Effector memory CD8-positive, alpha-beta T cell (primary cell): ENCODE measurements at regions not wholly inside any gene's neighbourhood (a gene's known extent, or its start where the extent isn't known, plus 50 kb on each side); places are given as distances from the start of the nearest gene placed in this dataset.
"Not testable (repeated sequence)": the region's sequence is repeated elsewhere in the genome, so short reads cannot be mapped to it uniquely, and the experiment has no call there.

Experiments
- ATAC-seq: fragments of 150-1000 bp; cut with Tn5 transposase; replicated peaks from 2 replicates; pipeline ENCODE4 v1.10.0; 2021; ENCODE audit warnings: mild to moderate bottlenecking, moderate library complexity
- DNase-seq, 3 experiments: peaks; one replicate each; pipeline ENCODE4 v3.0.0; 2021
- H3K27ac Mint-ChIP-seq, 2 donors: one replicate each; pipeline ENCODE4 v1.8.0; 2022; ENCODE audit warnings: mild to moderate bottlenecking in 2 of 2, mixed read lengths in 2 of 2, moderate library complexity in 2 of 2
- H3K27me3 Mint-ChIP-seq, 2 donors: one replicate each; pipeline ENCODE4 v1.8.0; 2022; ENCODE audit warnings: mixed read lengths in 2 of 2
- H3K36me3 Mint-ChIP-seq: one replicate; pipeline ENCODE4 v1.8.0; 2022; ENCODE audit warnings: mild to moderate bottlenecking, moderate library complexity, mixed read lengths; ENCODE audit not compliant: insufficient read depth
- H3K4me1 Mint-ChIP-seq, 2 donors: one replicate each; pipeline ENCODE4 v1.8.0; 2022; ENCODE audit warnings: low read depth in 2 of 2, mixed read lengths in 2 of 2
- H3K4me3 Mint-ChIP-seq, 2 donors: one replicate each; pipeline ENCODE4 v1.8.0; 2022; ENCODE audit warnings: mild to moderate bottlenecking in 2 of 2, mixed read lengths in 2 of 2, moderate library complexity in 2 of 2
- H3K9me3 Mint-ChIP-seq, 2 donors: one replicate each; pipeline ENCODE4 v1.8.0; 2022; ENCODE audit warnings: mixed read lengths in 2 of 2

DNA sequence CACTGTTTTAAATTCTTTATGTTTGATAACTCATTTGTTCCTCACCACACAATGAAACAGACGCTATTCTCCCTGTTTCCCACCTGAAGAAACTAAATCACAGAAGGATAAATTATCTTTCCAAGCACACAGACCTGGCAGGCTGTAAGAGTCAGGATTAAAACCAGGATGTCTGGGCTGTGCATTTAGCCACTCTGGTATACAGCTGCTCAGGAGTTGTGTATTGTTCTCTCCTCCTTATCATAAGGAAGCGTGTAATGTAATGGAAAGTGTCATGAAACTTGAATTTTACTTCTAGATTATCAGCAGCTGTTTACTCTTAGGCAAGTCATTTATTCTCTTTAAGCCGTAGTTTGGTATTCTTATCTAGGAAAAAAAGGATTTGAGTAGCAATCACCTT lies 154.8 kb upstream of the LRIG3 start:
- ATAC-seq, result no peak
- no peak overlapping the region for H3K27ac Mint-ChIP-seq
- no peak overlapping the region for H3K4me3 Mint-ChIP-seq
- H3K9me3 Mint-ChIP-seq, result peaks cover 2 to 5% of the 10 kb centered on the region in 2 donors
- H3K4me1 Mint-ChIP-seq, result no peaks in the 10 kb centered on the region
- H3K36me3 Mint-ChIP-seq, result no peaks in the 10 kb centered on the region
- DNase-seq, result no peak
- no peaks in the 10 kb centered on the region for H3K27me3 Mint-ChIP-seq

DNA sequence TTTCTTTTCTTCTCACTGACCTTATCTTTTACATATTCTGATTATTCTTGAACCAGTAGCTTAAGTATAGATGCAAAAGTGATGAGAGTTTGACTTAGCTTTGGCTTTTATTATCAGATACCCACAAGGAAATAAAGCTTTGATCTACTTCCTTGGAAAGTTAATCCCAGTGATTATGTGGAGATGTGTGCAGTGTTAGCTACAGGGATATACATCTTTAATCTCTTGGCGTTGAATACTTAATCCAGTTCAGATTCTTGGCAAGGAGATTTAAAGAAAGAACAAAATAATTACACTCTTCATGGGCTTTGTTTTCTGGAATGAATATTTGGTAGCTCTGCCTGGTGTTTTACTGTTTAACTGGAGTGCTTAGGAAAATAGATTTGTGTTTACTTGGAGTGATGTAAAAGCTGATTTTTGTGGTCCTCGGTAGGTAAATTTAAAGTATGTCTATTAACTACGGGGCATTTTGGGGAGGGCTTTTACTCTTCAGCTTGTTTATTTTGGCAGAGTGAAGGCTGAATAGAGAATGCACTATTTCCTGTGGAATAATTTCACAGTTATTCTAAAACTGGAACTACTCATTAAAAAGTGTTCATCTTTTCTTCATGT lies 150.1 kb upstream of the LRIG3 start:
- DNase-seq (no peak), ATAC-seq (no peak)
- H3K27me3 Mint-ChIP-seq, result no peaks in the 10 kb centered on the region
- no peaks in the 10 kb centered on the region for H3K36me3 Mint-ChIP-seq
- no peak overlapping the region for H3K4me3 Mint-ChIP-seq
- H3K27ac Mint-ChIP-seq, result no peak overlapping the region
- peaks cover 0 to 6% of the 10 kb centered on the region in 2 donors for H3K9me3 Mint-ChIP-seq
- no peaks in the 10 kb centered on the region for H3K4me1 Mint-ChIP-seq

DNA sequence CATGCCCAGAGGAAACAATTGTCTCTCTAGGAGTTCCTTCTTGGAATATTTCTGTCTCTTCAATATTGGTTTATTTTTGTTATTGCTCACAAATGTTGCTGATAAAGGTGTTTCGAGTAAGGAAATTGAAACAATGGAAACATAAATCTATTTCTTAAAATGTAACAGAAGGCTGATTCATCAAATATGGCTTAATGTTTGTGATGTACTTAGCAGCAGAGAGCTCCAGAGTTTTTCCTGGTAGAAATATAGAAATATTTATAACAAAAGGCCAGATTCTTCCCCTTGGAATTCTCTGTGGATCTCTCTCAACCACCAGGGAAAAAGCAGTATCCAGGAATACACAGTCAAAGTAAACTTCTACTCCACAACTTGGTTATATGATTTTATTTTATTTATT lies 149.2 kb upstream of the LRIG3 start:
- DNase-seq (no peak), ATAC-seq (no peak)
- no peak overlapping the region for H3K27ac Mint-ChIP-seq
- H3K27me3 Mint-ChIP-seq, result no peaks in the 10 kb centered on the region
- no peaks in the 10 kb centered on the region for H3K36me3 Mint-ChIP-seq
- H3K9me3 Mint-ChIP-seq, result peaks cover 0 to 6% of the 10 kb centered on the region in 2 donors
- H3K4me3 Mint-ChIP-seq, result no peak overlapping the region
- no peaks in the 10 kb centered on the region for H3K4me1 Mint-ChIP-seq

DNA sequence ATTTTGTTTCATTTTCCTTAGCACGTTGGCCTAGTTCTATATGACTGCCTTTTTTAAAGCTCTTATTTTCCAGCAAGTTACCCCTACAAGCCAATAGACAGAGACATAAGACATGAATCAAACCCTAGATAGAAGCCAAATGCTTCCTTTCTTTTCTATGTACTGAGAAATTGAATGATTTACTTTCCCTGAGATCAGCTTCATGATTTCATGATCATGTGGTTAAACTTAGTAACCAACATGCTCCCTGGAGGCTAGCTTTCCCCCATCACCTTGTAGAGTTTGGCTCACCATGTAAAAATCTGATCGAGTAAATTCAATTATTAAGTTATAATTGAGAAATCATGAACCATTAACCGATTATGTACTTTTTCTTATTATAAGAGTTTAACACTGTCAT lies 148.1 kb upstream of the LRIG3 start:
- no peak for DNase-seq
- Mint-ChIP-seq H3K4me1 (no peaks in the 10 kb centered on the region), H3K36me3 (no peaks in the 10 kb centered on the region), H3K27ac (no peak overlapping the region), H3K4me3 (no peak overlapping the region), H3K9me3 (peaks cover 0 to 4% of the 10 kb centered on the region in 2 donors), H3K27me3 (no peaks in the 10 kb centered on the region)
- ATAC-seq, result no peak

DNA sequence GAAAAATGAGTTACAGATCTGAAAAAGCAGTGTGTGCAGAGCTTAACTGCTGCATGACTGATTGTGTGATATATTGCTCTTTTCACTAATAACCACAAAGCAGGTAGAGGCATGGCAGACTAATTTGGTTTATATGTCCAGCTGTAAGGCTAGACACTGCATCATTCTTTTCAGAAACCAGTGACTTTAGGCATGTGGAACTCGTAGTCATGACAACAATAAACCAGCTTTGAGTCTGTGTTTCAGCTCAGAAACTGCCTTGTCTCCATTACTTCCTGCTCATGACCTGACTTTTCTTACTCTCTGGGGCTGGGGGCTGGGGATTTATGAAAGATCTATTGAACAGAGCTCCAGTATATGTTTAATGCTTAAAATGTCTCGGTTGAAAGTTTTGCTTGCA lies 146.8 kb upstream of the LRIG3 start:
- Mint-ChIP-seq H3K27ac (no peak overlapping the region), H3K4me1 (no peaks in the 10 kb centered on the region), H3K9me3 (peaks cover 0 to 4% of the 10 kb centered on the region in 2 donors), H3K4me3 (no peak overlapping the region), H3K27me3 (no peaks in the 10 kb centered on the region), H3K36me3 (no peaks in the 10 kb centered on the region)
- ATAC-seq (no peak), DNase-seq (no peak)

DNA sequence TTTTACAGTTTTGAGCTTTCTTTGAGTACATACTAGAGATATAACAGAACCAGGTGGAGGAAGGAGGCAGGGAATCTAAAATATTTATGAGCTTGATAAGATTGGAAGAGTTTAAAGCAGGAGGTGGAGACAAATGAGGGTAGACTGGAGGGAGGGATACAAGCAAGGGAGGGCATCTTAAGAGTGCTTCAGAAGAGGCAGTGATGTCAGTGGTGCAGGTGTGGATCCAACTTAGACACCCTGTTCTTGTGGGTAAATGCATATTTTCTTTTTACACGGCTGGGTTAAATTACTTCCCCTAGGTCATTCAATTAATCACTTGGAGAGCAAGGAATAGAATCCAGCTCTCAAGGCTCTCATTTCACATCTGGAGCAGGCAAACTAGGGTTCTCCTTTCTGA lies 146.1 kb upstream of the LRIG3 start:
- Mint-ChIP-seq H3K36me3 (no peaks in the 10 kb centered on the region), H3K27me3 (no peaks in the 10 kb centered on the region), H3K9me3 (peaks cover 0 to 4% of the 10 kb centered on the region in 2 donors), H3K27ac (no peak overlapping the region), H3K4me1 (no peaks in the 10 kb centered on the region), H3K4me3 (no peak overlapping the region)
- no peak for DNase-seq
- no peak for ATAC-seq

DNA sequence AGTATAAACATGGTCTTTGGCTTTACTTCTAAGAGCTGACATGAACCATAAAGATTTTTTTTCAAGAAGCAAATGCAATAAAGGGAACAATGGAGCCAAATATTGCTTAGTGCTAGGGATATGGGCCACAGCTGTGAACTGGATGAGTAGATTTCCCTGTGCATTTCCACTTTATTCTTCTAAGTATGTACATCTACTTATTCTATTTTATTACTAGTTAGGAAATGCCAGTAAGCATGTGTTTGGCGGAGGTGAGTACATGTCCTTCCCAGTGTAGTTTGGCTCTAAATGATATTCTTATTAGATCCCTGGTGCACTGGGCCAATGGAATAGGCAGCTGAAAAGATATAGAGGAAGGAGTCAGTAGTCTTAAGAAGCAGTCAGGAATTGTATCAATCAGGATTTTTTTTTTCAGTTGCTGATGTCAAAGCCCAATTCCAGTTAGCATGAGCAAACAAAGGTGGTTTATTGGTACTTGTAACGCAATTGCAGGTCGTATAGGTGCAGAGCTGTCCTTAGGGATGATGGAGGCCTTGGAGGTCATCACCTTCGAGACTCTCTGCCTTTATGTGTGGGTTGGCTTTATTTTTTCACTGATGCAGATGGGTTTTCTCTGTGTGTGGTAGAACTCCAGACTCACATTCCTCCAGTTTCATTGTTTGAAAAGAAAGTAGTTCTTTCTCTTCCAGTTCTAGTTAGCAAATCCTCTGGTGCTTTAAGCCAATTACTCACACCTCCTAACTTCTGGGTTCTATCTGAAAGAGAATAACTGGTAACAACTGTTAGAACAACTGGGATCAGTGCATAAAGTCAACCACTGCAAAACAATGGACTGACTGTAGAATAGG lies 139.0 kb upstream of the LRIG3 start:
- H3K4me1 Mint-ChIP-seq, result no peaks in the 10 kb centered on the region
- H3K27me3 Mint-ChIP-seq, result no peaks in the 10 kb centered on the region
- no peaks in the 10 kb centered on the region for H3K36me3 Mint-ChIP-seq
- ATAC-seq, result no peak
- peaks cover 0 to 8% of the 10 kb centered on the region in 2 donors for H3K9me3 Mint-ChIP-seq
- no peak for DNase-seq
- no peak overlapping the region for H3K4me3 Mint-ChIP-seq
- no peak overlapping the region for H3K27ac Mint-ChIP-seq

DNA sequence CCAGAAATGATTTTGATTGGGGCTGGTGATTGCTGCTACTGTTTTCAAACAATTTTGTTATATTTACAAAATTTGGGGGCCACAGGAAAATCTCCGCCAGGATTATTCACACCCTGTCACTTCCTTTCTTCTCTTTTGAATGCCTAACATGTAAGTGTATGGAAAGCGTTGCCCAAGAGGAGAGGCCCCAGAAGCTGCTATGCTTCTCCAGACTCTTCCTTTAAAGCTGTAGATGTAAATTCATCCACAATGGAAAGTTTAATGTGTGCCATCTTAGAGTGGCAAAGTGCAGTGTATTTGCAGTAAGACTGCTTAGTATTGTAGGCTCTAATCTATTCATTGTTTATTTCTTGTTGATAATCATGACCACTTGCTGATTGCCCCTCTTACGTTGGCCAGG lies 136.7 kb upstream of the LRIG3 start:
- ATAC-seq, result no peak
- H3K4me3 Mint-ChIP-seq, result no peak overlapping the region
- no peaks in the 10 kb centered on the region for H3K27me3 Mint-ChIP-seq
- H3K36me3 Mint-ChIP-seq, result no peaks in the 10 kb centered on the region
- H3K9me3 Mint-ChIP-seq, result peaks cover 0 to 8% of the 10 kb centered on the region in 2 donors
- no peak overlapping the region for H3K27ac Mint-ChIP-seq
- DNase-seq, result no peak
- H3K4me1 Mint-ChIP-seq, result no peaks in the 10 kb centered on the region

DNA sequence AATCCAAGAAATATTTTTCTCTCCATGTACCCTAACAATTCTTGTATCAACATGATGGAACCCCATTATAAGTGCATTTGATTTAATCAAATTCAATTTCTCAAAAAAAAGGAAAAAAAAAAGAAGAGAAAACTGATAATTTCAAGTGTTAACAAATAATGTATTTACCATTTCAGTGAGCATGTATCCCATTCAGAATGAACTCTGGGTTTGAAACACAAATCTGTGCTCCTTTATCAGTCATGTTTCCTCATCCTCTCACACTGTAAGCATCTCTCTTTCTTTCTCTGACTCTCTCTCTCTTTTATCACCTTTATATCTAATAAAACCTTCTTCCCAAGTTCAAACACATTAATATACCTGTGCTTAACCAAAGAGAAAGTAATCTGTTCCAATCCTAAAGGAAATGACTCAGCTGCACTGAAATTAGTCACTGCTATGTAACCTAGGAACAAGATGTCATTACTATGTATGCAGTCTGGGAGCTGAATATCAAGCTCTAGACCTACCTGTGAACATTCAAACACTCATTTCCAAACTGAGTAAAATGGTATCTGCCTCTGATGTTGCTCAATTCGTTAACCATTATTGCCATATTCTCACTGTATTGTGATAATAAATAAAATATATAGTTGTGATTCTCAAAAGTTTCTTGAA lies 135.0 kb upstream of the LRIG3 start:
- Mint-ChIP-seq H3K4me3 (no peak overlapping the region), H3K9me3 (peaks cover 1 to 8% of the 10 kb centered on the region in 2 donors), H3K27me3 (no peaks in the 10 kb centered on the region), H3K27ac (no peak overlapping the region), H3K4me1 (no peaks in the 10 kb centered on the region), H3K36me3 (no peaks in the 10 kb centered on the region)
- ATAC-seq, result no peak
- DNase-seq, result no peak

DNA sequence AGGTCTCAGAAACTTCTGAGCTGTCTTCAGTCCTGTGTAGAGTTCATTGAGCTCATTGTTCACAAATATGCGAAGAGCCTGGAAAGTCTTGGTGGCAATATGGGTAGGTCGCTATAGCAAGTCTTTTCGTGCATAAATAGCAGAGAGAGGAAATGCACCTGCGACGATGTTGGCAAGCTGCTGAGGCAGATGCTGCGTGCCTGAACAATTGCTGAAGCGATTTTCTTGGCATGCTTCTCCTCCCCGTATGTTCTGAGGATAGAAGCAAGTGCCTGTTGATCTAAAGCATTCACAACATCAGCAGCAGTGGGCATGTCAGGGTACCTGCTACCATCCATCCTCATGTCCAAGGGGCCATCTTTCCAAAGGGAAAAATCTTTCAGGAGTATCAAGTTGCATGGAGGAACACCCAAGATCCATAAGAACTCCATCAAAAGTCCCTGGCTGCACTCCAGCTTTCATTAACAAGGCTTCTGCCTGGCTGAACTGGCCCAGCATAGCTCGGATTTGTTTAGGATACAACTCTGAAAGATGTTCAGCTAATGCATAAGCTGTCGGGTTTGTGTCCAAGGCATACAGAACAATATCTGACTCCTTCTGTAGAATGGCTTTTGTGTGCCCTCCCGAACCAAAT lies 133.1 kb upstream of the LRIG3 start:
- H3K4me3 Mint-ChIP-seq, DNase-seq, H3K36me3 Mint-ChIP-seq, H3K9me3 Mint-ChIP-seq, H3K4me1 Mint-ChIP-seq, H3K27me3 Mint-ChIP-seq, H3K27ac Mint-ChIP-seq, ATAC-seq: not testable (repeated sequence)

DNA sequence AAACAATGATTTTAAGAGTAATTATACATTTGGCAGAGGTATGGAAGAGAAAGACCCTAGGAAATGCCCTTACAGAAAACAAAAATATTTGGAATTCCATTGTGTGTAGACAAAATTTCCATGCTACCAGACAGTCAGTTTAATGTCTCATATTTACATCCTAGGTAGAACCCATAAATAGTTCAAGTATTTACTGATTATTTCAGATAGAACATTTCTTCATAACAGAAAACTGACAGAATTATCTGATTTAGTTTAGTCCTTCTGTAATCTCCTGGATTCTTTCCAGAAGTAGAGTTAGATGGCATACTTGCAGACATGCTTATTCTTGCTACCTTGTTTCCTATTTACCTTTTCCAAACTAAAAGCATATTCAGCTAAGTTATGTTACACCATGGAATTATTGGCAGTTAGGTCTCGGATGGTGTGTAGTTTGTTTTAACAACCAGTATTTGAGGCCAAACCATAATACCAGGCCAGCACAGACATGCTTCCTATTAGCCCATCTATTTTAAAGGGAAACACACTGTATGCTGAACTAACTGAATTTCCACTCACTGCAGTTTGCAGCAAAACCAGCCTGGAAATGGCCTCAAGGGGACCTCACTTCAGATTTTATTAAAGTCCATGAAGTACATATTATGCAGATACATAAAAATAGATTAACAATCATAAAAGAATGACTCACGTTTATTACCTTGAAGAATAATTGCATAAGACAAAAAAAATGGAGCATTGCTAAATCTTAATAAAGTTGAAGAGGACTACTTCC lies 126.6 kb upstream of the LRIG3 start:
- DNase-seq, result no peak
- Mint-ChIP-seq H3K9me3 (peaks cover 3 to 5% of the 10 kb centered on the region in 2 donors), H3K27me3 (no peaks in the 10 kb centered on the region), H3K4me1 (no peaks in the 10 kb centered on the region), H3K4me3 (no peak overlapping the region), H3K36me3 (no peaks in the 10 kb centered on the region), H3K27ac (no peak overlapping the region)
- ATAC-seq, result no peak

DNA sequence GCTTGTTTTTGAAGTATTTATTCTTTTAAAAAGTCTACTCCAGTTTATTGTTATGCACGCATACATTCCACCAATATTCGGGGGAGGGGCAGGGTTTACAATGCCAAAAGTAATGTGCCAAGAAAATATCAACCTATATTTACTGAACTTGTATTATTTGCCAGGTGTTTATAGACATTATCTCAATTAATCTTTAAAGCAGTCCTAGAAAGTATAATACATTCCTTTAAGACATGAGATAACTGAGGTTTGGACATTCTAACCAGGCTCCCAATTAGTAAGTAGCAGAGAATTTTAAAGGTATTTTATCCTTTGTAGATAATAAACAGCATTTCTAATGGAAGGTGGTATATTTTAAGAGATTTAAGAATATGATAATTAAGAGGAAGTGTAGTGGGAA lies 124.5 kb upstream of the LRIG3 start:
- no peak overlapping the region for H3K4me3 Mint-ChIP-seq
- peaks cover 7% of the 10 kb centered on the region in 2 donors for H3K9me3 Mint-ChIP-seq
- no peaks in the 10 kb centered on the region for H3K4me1 Mint-ChIP-seq
- no peak overlapping the region for H3K27ac Mint-ChIP-seq
- ATAC-seq (no peak), DNase-seq (no peak)
- no peaks in the 10 kb centered on the region for H3K27me3 Mint-ChIP-seq
- H3K36me3 Mint-ChIP-seq, result no peaks in the 10 kb centered on the region
